HCT116 (cell line): ENCODE measurements at regions not wholly inside any gene's neighbourhood (a gene's known extent, or its start where the extent isn't known, plus 50 kb on each side); places are given as distances from the start of the nearest gene placed in this dataset.

ENCODE experiments used
- ATAC-seq: fragments of 200-7000 bp; cut with Tn5 transposase; 2 replicates; pipeline ENCODE4 v1.9.1; 2020; ENCODE audit warnings: mild to moderate bottlenecking, moderate library complexity
- BruUV-seq: library from RNA; stranded (reverse); fragments of 400-500 nt; replicated peaks from 2 replicates; lab custom pipeline; 2021; lab: Mats Ljungman, UMichigan
- CTCF ChIA-PET: fragments of 300-600 bp; sonication (Branson Sonifier 250); formaldehyde crosslinking; loops from one replicate; lab custom pipeline; 2021; ENCODE audit warnings: antibody characterized with exemption; lab: Charles Lee
- POLR2A ChIA-PET: fragments of 300-600, 350-600 bp; sonication (Branson Sonifier 250); formaldehyde crosslinking; loops from one replicate; lab custom pipeline; 2021; ENCODE audit warnings: antibody characterized with exemption; lab: Charles Lee
- RAD21 ChIA-PET, 2 experiments: fragments of 300-600 bp; sonication (Branson Sonifier 250); formaldehyde crosslinking; loops; one replicate each; lab custom pipeline; 2023; ENCODE audit warnings: low total read pairs in 2 of 2; ENCODE audit not compliant: uncharacterized antibody in 2 of 2, unreplicated experiment in 2 of 2, low non-redundant PET in 1 of 2; lab: Charles Lee
- DNase-seq: peaks from one replicate; pipeline ENCODE4 v3.0.0-alpha.2; 2010; ENCODE audit warnings: low read depth, low spot score
- H2AFZ ChIP-seq: fragments of 200-600 bp; shearing (Covaris generic), sonication (generic); 2 replicates; pipeline ENCODE4 v1.6.1; 2017; ENCODE audit warnings: low read depth, mixed run types, mixed read lengths, antibody characterized with exemption, low read length; ENCODE audit not compliant: poor library complexity, severe bottlenecking
- H3K27ac ChIP-seq: 2 replicates; pipeline ENCODE4 v1.5.1; 2012; ENCODE audit warnings: low read depth, low read length
- H3K27me3 ChIP-seq: fragments of 200-600 bp; sonication (generic); 2 replicates; pipeline ENCODE4 v1.6.1; 2016; ENCODE audit warnings: mixed run types, low read length, mixed read lengths; ENCODE audit not compliant: insufficient read depth
- H3K36me3 ChIP-seq, 2 experiments: fragments of 200-500 bp in 1 of 2; fragments of 200-600 bp in 1 of 2; sonication (Bioruptor generic) in 1 of 2; sonication (generic) in 1 of 2; 2 replicates each; pipeline versions ENCODE4 v1.5.1 to v1.6.1; 2014 to 2016; ENCODE audit warnings: low read length in 2 of 2, inconsistent platforms in 1 of 2, mixed read lengths in 1 of 2, mixed run types in 1 of 2; ENCODE audit not compliant: insufficient read depth in 2 of 2, control insufficient read depth in 1 of 2
- H3K4me1 ChIP-seq, 2 experiments: fragments of 200-600 bp in 1 of 2; sonication (generic) in 1 of 2; 2 replicates each; pipeline versions ENCODE4 v1.5.1 to v1.6.1; 2012 to 2017; ENCODE audit warnings: low read length in 2 of 2, inconsistent platforms in 1 of 2, mild to moderate bottlenecking in 1 of 2, mixed read lengths in 1 of 2, mixed run types in 1 of 2, moderate library complexity in 1 of 2; ENCODE audit not compliant: insufficient read depth in 2 of 2, control insufficient read depth in 1 of 2
- H3K4me2 ChIP-seq: fragments of 200-600 bp; sonication (generic); 2 replicates; pipeline ENCODE4 v1.6.1; 2017; ENCODE audit warnings: mixed run types, low read length, mixed read lengths
- H3K4me3 ChIP-seq, 2 experiments: fragments of 200-600 bp in 1 of 2; sonication (generic) in 1 of 2; replicated peaks in 1 of 2; 2 replicates each; pipeline ENCODE4 v1.5.1; 2011 to 2016; ENCODE audit warnings: low read length in 2 of 2, control low read depth in 1 of 2, low read depth in 1 of 2, mild to moderate bottlenecking in 1 of 2, mixed read lengths in 1 of 2, mixed run types in 1 of 2
- H3K79me2 ChIP-seq: fragments of 200-600 bp; sonication (generic); 2 replicates; pipeline ENCODE4 v1.6.1; 2017; ENCODE audit warnings: mild to moderate bottlenecking, mixed run types, low read length, moderate library complexity, mixed read lengths; ENCODE audit not compliant: insufficient read depth
- H3K9ac ChIP-seq: fragments of 200-600 bp; sonication (generic); 2 replicates; pipeline ENCODE4 v1.6.1; 2016; ENCODE audit warnings: low read length, mixed read lengths
- H3K9me2 ChIP-seq: fragments of 200-600 bp; sonication (generic), shearing (Covaris generic); 2 replicates; pipeline ENCODE4 v1.6.1; 2017; ENCODE audit warnings: mixed run types, mild to moderate bottlenecking, moderate library complexity; ENCODE audit not compliant: insufficient read depth
- H3K9me3 ChIP-seq, 2 experiments: fragments of 200-500 bp in 1 of 2; fragments of 200-600 bp in 1 of 2; sonication (Bioruptor generic) in 1 of 2; sonication (generic) in 1 of 2; 2 replicates each; pipeline ENCODE4 v1.6.1; 2014 to 2017; ENCODE audit warnings: low read length in 2 of 2, mixed read lengths in 2 of 2, inconsistent platforms in 1 of 2, low read depth in 1 of 2, mild to moderate bottlenecking in 1 of 2, mixed run types in 1 of 2, moderate library complexity in 1 of 2; ENCODE audit not compliant: control insufficient read depth in 1 of 2, insufficient read depth in 1 of 2
- H4K20me1 ChIP-seq: fragments of 200-600 bp; sonication (generic), shearing (Covaris generic); 2 replicates; pipeline ENCODE4 v1.6.1; 2017; ENCODE audit warnings: mixed run types, mild to moderate bottlenecking, moderate library complexity; ENCODE audit not compliant: insufficient read depth
- CTCF ChIP-seq, 3 experiments: fragments of 200-600 bp in 1 of 3; sonication (generic) in 1 of 3; IDR thresholded peaks in 2 of 3; conservative IDR thresholded peaks in 1 of 3; 2 replicates each; pipeline ENCODE4 v1.5.1; 2012 to 2017; ENCODE audit warnings: low read depth in 2 of 3, low read length in 2 of 3, antibody characterized with exemption in 1 of 3, borderline replicate concordance in 1 of 3, control low read depth in 1 of 3, mild to moderate bottlenecking in 1 of 3, mixed read lengths in 1 of 3, mixed run types in 1 of 3, moderate library complexity in 1 of 3; ENCODE audit not compliant: insufficient read depth in 1 of 3
- EZH2 ChIP-seq: fragments of 200-600 bp; sonication (generic); IDR thresholded peaks from 2 replicates; pipeline ENCODE4 v1.6.1; 2017; ENCODE audit warnings: antibody characterized with exemption, mixed run types
- EZH2phosphoT487 ChIP-seq: fragments of 200-600 bp; IDR thresholded peaks from 2 replicates; pipeline ENCODE4 v1.6.1; 2018; ENCODE audit warnings: antibody characterized with exemption, borderline replicate concordance
- RAD21 ChIP-seq: IDR thresholded peaks from 2 replicates; pipeline ENCODE4 v1.6.1; 2012; ENCODE audit warnings: low read depth, mild to moderate bottlenecking
- REST ChIP-seq: IDR thresholded peaks from 2 replicates; pipeline ENCODE4 v1.6.1; 2012; ENCODE audit warnings: low read depth
- SIN3A ChIP-seq: IDR thresholded peaks from 2 replicates; pipeline ENCODE4 v1.6.1; 2012; ENCODE audit warnings: low read depth
- SRF ChIP-seq: IDR thresholded peaks from 2 replicates; pipeline ENCODE4 v1.6.1; 2012; ENCODE audit warnings: low read depth
- TCF7L2 ChIP-seq: IDR thresholded peaks from 2 replicates; pipeline ENCODE4 v1.7.0; 2011; ENCODE audit warnings: borderline replicate concordance, inconsistent platforms; ENCODE audit not compliant: insufficient read depth, insufficient read length; ENCODE audit errors: extremely low read depth
- YY1 ChIP-seq: IDR thresholded peaks from 2 replicates; pipeline ENCODE4 v1.6.1; 2011; ENCODE audit warnings: low read length, low read depth, moderate library complexity, mild to moderate bottlenecking; ENCODE audit not compliant: insufficient replicate concordance; ENCODE audit errors: extremely low read depth
- intact Hi-C: fragments of 100-400 bp; cut with micrococcal nuclease; formaldehyde crosslinking; loops from 2 replicates; pipeline ENCODE4 v1.10.0; 2022

GRCh38 chr7:81516898-81517297, 252.9 kb downstream of the HGF start:
- no peak for ATAC-seq
- intact Hi-C loops: no loop called here

More at GRCh38 chr7:81516898-81517297, 252.9 kb downstream of the HGF start:
- no TSS peak for BruUV-seq
- POLR2A ChIA-PET: no interaction called here
- CTCF ChIA-PET: no interaction called here
- H4K20me1 ChIP-seq: no peaks in the 10 kb centered on the region
- H3K9ac ChIP-seq: no peak overlapping the region
- H3K79me2 ChIP-seq: no peaks in the 10 kb centered on the region
- no peak overlapping the region for H3K4me2 ChIP-seq
- H2AFZ ChIP-seq: no peak overlapping the region
- no peak for TF ChIP-seq CTCF (IDR thresholded peaks at IDR 0.05 in 2 of 3, conservative IDR thresholded peaks at IDR 0.05 in 1 of 3; ENCODE audit: borderline replicate concordance in 1 of 3, insufficient read depth in 1 of 3, low read depth in 2 of 3, low read length in 2 of 3)
- no peak for TF ChIP-seq SIN3A
- no peak for TF ChIP-seq YY1
- no peak for TF ChIP-seq REST
- no peak for TF ChIP-seq SRF
- no peak for TF ChIP-seq RAD21
- TF ChIP-seq EZH2: no peak
- no peak for TF ChIP-seq TCF7L2
- no peak for TF ChIP-seq EZH2phosphoT487
- H3K9me2 ChIP-seq: 0 out of 2 replicates have a peak, but pooled peaks cover 3% of the 10 kb centered on the region
- H3K4me3 ChIP-seq: no peak overlapping the region
- no peaks in the 10 kb centered on the region for H3K36me3 ChIP-seq
- H3K27ac ChIP-seq: no peak overlapping the region
- DNase-seq: no peak
- H3K9me3 ChIP-seq: no peaks in the 10 kb centered on the region
- H3K4me1 ChIP-seq: no peaks in the 10 kb centered on the region
- H3K27me3 ChIP-seq: no peaks in the 10 kb centered on the region
- RAD21 ChIA-PET: no interaction called here
